ENCODE measurements at regions not wholly inside any gene's neighbourhood (a gene's known extent, or its start where the extent isn't known, plus 50 kb on each side); places are given as distances from the start of the nearest gene placed in this dataset.

DNA sequence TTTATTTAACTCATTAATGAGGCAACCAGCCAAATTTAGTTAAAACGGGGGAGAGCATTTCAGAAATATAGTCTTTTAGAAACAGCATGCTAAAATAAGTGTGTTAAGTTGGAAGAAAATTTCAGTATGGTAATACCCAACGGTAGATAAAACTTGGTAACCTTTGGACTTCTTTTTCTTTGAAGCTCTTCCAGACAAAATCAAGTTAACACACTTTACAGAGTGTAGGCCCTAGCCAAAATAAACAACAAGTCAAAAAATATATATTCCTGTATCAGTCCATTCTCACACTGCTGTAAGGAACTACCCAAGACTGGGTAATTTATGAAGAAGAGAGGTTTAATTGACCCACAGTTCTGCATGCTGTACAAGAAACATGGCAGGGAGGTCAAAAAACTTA lies 279.6 kb downstream of the HIVEP2 start:
- no peak overlapping the region for H3K27ac Mint-ChIP-seq
- TF ChIP-seq, protein P1, sequence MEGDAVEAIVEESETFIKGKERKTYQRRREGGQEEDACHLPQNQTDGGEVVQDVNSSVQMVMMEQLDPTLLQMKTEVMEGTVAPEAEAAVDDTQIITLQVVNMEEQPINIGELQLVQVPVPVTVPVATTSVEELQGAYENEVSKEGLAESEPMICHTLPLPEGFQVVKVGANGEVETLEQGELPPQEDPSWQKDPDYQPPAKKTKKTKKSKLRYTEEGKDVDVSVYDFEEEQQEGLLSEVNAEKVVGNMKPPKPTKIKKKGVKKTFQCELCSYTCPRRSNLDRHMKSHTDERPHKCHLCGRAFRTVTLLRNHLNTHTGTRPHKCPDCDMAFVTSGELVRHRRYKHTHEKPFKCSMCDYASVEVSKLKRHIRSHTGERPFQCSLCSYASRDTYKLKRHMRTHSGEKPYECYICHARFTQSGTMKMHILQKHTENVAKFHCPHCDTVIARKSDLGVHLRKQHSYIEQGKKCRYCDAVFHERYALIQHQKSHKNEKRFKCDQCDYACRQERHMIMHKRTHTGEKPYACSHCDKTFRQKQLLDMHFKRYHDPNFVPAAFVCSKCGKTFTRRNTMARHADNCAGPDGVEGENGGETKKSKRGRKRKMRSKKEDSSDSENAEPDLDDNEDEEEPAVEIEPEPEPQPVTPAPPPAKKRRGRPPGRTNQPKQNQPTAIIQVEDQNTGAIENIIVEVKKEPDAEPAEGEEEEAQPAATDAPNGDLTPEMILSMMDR (IDR thresholded peaks at IDR 0.05; ENCODE audit: unreplicated experiment): no peak
- H3K27me3 Mint-ChIP-seq (ENCODE audit: low read depth): no peaks in the 10 kb centered on the region
- DNase-seq (ENCODE audit: low spot score in 2 of 2, unreplicated experiment in 2 of 2): no peak
- H3K4me1 Mint-ChIP-seq: no peaks in the 10 kb centered on the region
- peaks cover 10% of the 10 kb centered on the region for H3K36me3 Mint-ChIP-seq
- peaks cover 32% of the 10 kb centered on the region for H3K9me3 Mint-ChIP-seq
- H3K4me3 Mint-ChIP-seq: no peak overlapping the region

DNA sequence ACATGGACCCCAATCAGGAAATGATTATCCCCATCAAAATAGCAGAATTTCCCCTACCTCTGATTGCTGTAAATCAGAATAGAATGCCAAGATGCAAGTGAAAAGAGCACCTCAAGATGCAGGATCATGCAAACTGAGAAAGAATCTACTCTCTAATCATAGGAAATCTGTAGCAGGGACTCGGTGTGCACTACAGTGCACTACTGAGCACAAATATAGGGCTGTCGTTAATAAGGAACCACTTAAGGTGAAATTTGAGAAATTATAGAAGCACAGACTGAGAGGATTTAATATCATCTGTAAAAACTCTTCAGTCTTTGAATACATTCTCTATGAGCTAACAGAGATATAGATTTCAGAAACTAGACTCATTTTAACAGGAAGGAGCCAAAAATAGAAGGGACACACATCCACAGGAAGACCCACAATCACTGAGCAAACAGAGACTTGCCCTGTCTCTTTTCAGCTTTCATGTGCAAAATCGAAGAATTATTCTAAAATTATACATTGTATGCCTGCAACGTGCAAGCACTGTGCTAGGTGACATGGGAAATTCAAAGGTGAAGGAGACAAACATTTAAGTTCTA lies 278.3 kb downstream of the HIVEP2 start:
- no peaks in the 10 kb centered on the region for H3K4me1 Mint-ChIP-seq
- H3K36me3 Mint-ChIP-seq: peaks cover 10% of the 10 kb centered on the region
- no peak for DNase-seq (ENCODE audit: low spot score in 2 of 2, unreplicated experiment in 2 of 2)
- peaks cover 32% of the 10 kb centered on the region for H3K9me3 Mint-ChIP-seq
- TF ChIP-seq, protein P1 (IDR thresholded peaks at IDR 0.05; ENCODE audit: unreplicated experiment): no peak
- no peak overlapping the region for H3K27ac Mint-ChIP-seq
- H3K4me3 Mint-ChIP-seq: no peak overlapping the region
- H3K27me3 Mint-ChIP-seq (ENCODE audit: low read depth): no peaks in the 10 kb centered on the region

DNA sequence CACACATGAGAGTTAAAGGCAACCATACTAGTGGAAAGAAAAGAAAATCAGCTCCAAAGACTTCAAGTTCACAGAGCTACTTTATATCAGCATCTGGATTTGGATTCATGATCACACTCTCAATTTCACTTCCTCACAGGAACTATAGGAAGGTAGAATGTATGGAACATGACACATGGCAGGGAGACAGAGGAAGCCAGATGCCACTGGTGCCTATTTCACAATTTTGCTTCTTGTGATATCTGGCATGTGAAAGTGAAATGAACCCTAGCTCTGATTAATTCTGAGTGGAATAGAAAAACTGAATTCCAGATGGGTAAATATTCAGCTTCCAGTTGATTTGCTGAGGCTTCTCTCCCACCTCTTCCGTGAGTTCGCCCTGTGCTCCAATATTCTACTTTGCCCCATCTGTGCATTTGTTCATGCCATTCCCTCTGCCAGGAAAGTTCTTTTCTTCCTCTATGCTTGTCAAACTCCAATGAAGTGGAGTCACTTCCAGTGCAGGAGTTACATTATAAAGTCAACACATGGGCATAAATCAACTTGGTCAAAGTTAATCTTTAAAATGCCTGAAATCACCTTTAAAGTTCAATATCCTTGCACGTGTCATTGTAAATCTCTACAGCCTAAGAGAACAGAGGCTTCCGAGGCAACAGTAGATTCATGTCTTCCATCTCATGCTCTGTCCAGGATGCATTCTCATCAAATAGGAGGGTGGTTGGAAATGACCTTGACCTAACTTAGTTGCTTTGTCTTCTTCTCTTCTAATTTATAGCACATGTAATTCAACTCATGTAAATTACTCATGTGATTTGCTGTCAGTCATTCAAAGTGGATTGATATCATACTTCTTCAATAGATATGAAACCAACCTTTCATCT lies 275.3 kb downstream of the HIVEP2 start:
- Mint-ChIP-seq H3K4me1 (peaks cover 7% of the 10 kb centered on the region), H3K27me3 (ENCODE audit: low read depth) (no peaks in the 10 kb centered on the region), H3K36me3 (peaks cover 2% of the 10 kb centered on the region), H3K4me3 (no peak overlapping the region), H3K27ac (no peak overlapping the region), H3K9me3 (peaks cover 10% of the 10 kb centered on the region)
- DNase-seq (ENCODE audit: low spot score in 2 of 2, unreplicated experiment in 2 of 2): no peak
- TF ChIP-seq, protein P1 (IDR thresholded peaks at IDR 0.05; ENCODE audit: unreplicated experiment): no peak

DNA sequence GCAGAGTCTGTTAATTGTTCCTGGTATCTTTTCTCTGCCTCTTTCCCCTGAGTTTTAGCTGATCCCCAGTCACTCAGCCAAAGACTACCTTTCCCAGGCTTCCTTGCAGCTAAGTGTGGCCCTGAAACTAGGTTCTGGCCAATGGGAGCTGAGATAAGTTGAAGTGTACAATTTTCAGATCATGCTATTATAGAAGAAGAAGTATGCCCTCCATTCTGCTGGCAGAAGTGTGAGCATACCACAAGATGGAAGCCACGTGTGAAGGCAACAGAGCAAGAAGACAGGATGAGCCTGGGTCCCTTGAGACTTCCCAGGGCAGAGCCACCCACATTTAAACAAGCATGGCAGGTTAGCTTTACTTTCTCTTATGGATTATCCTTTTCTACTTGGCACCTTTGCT lies 273.2 kb downstream of the HIVEP2 start:
- TF ChIP-seq, protein P1 (IDR thresholded peaks at IDR 0.05; ENCODE audit: unreplicated experiment): no peak
- Mint-ChIP-seq H3K9me3 (peaks cover 7% of the 10 kb centered on the region), H3K4me1 (peaks cover 18% of the 10 kb centered on the region), H3K4me3 (no peak overlapping the region), H3K27me3 (ENCODE audit: low read depth) (peaks cover 2% of the 10 kb centered on the region), H3K27ac (no peak overlapping the region), H3K36me3 (peaks cover 2% of the 10 kb centered on the region)
- DNase-seq (ENCODE audit: low spot score in 2 of 2, unreplicated experiment in 2 of 2): no peak

DNA sequence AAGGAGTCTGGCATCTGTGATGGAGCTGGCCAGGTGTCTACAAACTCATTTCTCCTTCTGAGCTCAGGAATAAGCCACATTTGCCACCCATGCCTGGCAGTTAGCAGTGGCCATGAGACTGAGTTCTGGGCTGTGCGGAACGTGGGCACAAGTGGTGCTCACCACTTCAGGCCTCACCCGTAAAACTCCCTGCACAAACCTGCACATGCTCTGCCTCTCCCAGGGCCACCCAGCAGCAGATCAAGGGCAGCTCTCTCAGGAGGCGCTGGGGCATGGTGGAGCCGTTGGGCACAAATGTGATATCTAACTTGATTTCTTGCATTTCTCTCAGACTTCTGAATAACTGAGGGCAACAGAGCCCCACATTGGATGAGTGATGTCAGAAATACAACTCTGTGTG lies 269.5 kb downstream of the HIVEP2 start:
- Mint-ChIP-seq H3K4me1 (peaks cover 18% of the 10 kb centered on the region), H3K27me3 (ENCODE audit: low read depth) (peaks cover 13% of the 10 kb centered on the region), H3K36me3 (no peaks in the 10 kb centered on the region), H3K4me3 (no peak overlapping the region), H3K27ac (no peak overlapping the region), H3K9me3 (no peaks in the 10 kb centered on the region)
- DNase-seq (ENCODE audit: low spot score in 2 of 2, unreplicated experiment in 2 of 2): no peak
- TF ChIP-seq, protein P1 (IDR thresholded peaks at IDR 0.05; ENCODE audit: unreplicated experiment): no peak
